ENCODE measurements at regions not wholly inside any gene's neighbourhood (a gene's known extent, or its start where the extent isn't known, plus 50 kb on each side); places are given as distances from the start of the nearest gene placed in this dataset.

- DNase-seq (ENCODE audit: extremely low spot score) = no peak
- ChIA-PET POLR2A (no interaction called here), CTCF (interaction anchor here (1.1 to 1.2 kb wide), 2 partner anchors 9 to 40 kb away, joined by 3 to 4 read pairs; no protein-coding TSS in a partner anchor)
- no peak for TF ChIP-seq CTCF (IDR thresholded peaks at IDR 0.05; ENCODE audit: control extremely low read depth, extremely low read depth, low read depth, missing control alignments)
Measured at GRCh38 chr17:74049167-74049966, 154.1 kb upstream of the RPL38 start.

GRCh38 chr17:74049967-74050458 is 153.5 kb upstream of the RPL38 start:
- no peak for TF ChIP-seq CTCF (IDR thresholded peaks at IDR 0.05; ENCODE audit: control extremely low read depth, extremely low read depth, low read depth, missing control alignments)
- CTCF ChIA-PET = no interaction called here
- DNase-seq (ENCODE audit: extremely low spot score) = no peak
- POLR2A ChIA-PET = no interaction called here

- TF ChIP-seq CTCF (IDR thresholded peaks at IDR 0.05; ENCODE audit: control extremely low read depth, extremely low read depth, low read depth, missing control alignments) = no peak
- ChIA-PET POLR2A (no interaction called here), CTCF (no interaction called here)
- DNase-seq (ENCODE audit: extremely low spot score) = no peak
Measured at GRCh38 chr17:74051348-74051747, 152.1 kb upstream of the RPL38 start.

- CTCF ChIA-PET = no interaction called here
- POLR2A ChIA-PET = no interaction called here
- TF ChIP-seq CTCF (IDR thresholded peaks at IDR 0.05; ENCODE audit: control extremely low read depth, extremely low read depth, low read depth, missing control alignments) = no peak
- no peak for DNase-seq (ENCODE audit: extremely low spot score)
Measured at GRCh38 chr17:74052993-74053711, 150.3 kb upstream of the RPL38 start.

GRCh38 chr17:74053712-74054078 is 149.8 kb upstream of the RPL38 start:
- ChIA-PET CTCF (no interaction called here), POLR2A (no interaction called here)
- no peak for TF ChIP-seq CTCF (IDR thresholded peaks at IDR 0.05; ENCODE audit: control extremely low read depth, extremely low read depth, low read depth, missing control alignments)
- DNase-seq (ENCODE audit: extremely low spot score) = no peak

GRCh38 chr17:74054249-74054648 is 149.2 kb upstream of the RPL38 start:
- no peak for DNase-seq (ENCODE audit: extremely low spot score)
- ChIA-PET POLR2A (no interaction called here), CTCF (no interaction called here)
- no peak for TF ChIP-seq CTCF (IDR thresholded peaks at IDR 0.05; ENCODE audit: control extremely low read depth, extremely low read depth, low read depth, missing control alignments)

Data from GM10248 (cell line).